HG02798 (cell line): ENCODE measurements at regions not wholly inside any gene's neighbourhood (a gene's known extent, or its start where the extent isn't known, plus 50 kb on each side); places are given as distances from the start of the nearest gene placed in this dataset.
A peak's percentile ranks its signal among the peaks of the same experiment; 100 is the strongest.
"Not testable (repeated sequence)": the region's sequence is repeated elsewhere in the genome, so short reads cannot be mapped to it uniquely, and the experiment has no call there.

ENCODE experiments used
- ATAC-seq: cut with Tn5 transposase; IDR thresholded peaks from one replicate; pipeline ENCODE4 v1.9.1; 2021; ENCODE audit warnings: mild to moderate bottlenecking; ENCODE audit not compliant: unreplicated experiment, poor library complexity

DNA sequence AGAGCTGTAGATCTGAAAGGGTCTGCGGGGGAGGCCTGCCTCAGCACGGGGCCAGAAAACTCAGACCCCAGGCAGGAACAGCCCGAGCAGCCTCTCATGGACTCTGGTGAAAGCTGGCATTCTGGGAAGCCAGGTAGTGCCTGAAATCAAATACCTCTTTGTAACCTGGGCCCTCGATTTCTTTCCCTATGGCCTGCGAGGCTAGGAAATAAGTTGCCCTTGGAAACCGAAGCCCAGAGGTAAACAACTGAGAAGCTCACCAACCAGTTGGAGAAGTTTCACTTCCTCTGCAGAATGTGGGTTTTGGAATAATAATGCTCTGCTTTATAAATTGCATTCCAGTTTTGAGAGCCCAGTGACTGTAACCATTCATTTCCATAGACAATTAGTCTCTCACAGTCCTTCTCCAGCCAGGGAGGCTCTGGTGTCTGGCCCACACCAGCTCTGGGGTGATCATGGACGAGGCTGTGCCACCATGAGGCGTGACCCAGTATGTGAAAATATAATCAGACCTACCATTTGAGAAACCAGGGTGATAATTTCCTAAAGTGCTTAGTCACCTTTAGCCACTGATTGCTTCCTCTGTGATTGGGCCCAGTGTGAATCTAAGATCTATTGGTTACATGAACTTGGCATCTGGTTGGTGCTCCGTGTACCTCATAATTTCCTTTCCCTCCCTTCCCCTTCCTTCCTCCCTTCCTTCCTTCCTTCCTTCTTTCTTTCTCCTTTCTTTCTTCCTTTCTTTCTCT lies 133.1 kb upstream of the PELI1 start:
- ATAC-seq = no peak

GRCh38 chr2:64280812-64281211 lies 136.6 kb upstream of the PELI1 start:
- ATAC-seq = not testable (repeated sequence)

GRCh38 chr2:64283006-64283570 lies 138.9 kb upstream of the PELI1 start:
- peak; percentile 26 for ATAC-seq

- peak; percentile 96 for ATAC-seq
Observed at GRCh38 chr2:64283641-64284361, 139.6 kb upstream of the PELI1 start.

GRCh38 chr2:64284751-64285150 lies 140.5 kb upstream of the PELI1 start:
- ATAC-seq = no peak

DNA sequence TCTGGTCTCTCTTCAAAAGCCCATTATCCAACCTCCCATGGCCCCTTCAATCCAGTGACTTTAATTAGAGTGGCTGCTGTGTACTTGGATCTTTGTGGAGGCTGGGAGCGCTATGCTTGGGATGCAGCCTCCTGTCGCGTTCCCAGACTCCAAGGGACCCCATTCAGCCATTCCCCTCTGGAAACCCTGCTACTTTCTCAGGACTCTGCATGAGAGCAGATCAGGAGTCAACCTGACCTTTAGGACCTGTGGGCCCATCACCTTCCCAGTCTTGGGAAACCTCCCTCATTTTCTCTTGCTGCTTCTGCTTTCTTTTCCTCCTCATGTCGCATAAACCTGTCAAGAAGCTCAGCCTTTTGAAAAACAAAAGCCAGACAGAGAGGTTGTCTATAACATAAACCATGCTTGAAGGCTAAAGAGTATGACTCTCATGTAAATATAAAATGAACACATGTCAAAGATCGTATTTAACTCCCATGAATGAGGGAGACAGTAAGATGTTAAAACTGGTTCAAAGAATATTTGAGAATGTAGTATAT lies 143.1 kb upstream of the PELI1 start:
- no peak for ATAC-seq

- ATAC-seq = no peak
Observed at GRCh38 chr2:64288321-64289193, 144.3 kb upstream of the PELI1 start.

GRCh38 chr2:64289251-64289650 lies 145.0 kb upstream of the PELI1 start:
- ATAC-seq = no peak

GRCh38 chr2:64289737-64290136 lies 145.5 kb upstream of the PELI1 start:
- no peak for ATAC-seq

DNA sequence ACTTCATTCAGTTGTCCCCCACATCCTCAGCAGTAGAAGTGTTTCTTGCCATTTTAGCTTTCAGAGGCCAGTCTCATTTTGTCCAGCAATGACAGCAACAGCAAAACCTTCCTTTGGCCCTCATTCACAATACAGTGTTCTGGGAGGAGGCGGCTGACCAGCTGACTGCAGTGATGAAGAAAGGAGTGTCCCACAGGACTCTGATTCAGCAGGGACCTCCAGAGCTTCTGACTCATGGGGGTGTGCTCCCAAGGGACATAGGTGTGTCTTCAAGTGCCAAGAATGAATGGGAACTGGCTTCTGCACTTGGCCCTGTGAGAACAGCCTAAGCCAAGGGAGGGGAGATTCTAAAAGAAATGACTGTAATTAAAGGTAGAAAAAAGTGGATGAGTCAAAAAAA lies 147.0 kb upstream of the PELI1 start:
- no peak for ATAC-seq

DNA sequence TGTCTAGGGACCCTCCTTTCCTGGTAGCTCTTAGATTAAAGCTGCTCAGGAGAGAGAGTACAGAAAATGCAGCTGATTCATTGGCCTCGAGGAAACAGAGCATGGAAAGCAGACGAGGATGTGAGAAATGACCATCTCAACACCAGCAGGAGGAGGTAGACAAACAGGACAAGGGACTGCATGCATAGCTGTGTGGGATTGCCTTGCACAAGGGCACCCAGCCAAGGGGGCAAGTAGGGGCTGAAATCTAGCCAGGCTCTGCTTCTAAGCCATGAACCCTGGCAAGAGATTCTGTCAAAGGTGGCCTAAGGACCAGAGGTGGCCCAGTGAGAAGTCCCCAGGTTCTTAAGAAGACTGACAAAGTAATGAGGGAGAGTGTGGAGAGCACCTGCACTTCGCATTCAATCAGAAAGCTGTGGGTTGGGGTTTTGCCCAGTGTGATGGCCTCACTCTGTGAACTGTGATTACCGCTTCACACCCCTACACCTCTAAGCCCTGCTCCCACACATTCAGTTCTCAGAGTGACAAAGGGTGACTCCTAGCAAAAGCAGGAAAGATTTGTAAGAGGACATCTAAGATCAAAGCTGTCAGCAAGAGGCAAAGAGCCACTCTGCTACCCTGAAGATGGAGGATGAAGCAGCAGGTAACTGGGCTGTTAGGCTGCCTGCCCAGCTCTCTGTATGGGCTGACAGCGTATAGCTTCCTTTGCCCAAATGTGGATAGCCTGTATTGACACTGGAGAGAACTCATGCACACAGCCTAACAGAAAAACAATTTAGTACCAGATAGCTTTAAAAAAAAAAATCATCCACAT lies 151.3 kb upstream of the PELI1 start:
- ATAC-seq = peak; percentile 91

GRCh38 chr2:64296140-64296480 lies 151.9 kb upstream of the PELI1 start:
- peak; percentile 3 for ATAC-seq

GRCh38 chr2:64296695-64297346 lies 152.6 kb upstream of the PELI1 start:
- ATAC-seq = no peak

GRCh38 chr2:64298161-64298560 lies 153.9 kb upstream of the PELI1 start:
- no peak for ATAC-seq

DNA sequence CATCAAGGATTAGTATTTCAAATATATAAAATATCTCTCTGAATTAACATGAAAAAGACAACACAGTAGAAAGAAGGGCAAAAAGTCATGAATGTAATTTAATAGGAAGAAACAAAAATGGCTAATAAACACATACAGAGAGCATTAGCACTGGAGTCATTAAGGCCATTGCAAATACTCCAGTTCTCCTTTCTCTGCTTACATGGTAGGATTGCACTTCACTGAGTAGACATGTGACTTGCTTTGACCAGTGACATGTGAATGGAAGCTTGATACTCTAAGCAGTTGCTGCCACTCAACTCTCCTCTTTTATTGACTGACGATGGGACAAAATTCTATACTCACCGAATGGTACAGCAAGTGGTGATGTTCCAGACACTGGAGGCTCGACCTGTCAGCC lies 153.9 kb upstream of the LGALSL start:
- ATAC-seq = no peak

GRCh38 chr2:64303250-64303649 lies 150.7 kb upstream of the LGALSL start:
- no peak for ATAC-seq

GRCh38 chr2:64307421-64307820 lies 146.5 kb upstream of the LGALSL start:
- ATAC-seq = no peak

- ATAC-seq = no peak
Observed at GRCh38 chr2:64311191-64311910, 142.6 kb upstream of the LGALSL start.
